MM.1S (cell line): ENCODE measurements at regions not wholly inside any gene's neighbourhood (a gene's known extent, or its start where the extent isn't known, plus 50 kb on each side); places are given as distances from the start of the nearest gene placed in this dataset.

Experiments
- DNase-seq: peaks from one replicate; pipeline ENCODE4 v3.0.0-alpha.2; 2015
- H2AFZ ChIP-seq: fragments of 300-600 bp; sonication (generic); 2 replicates; pipeline ENCODE4 v1.6.0; 2016; ENCODE audit warnings: antibody characterized with exemption, low read length
- H3F3A ChIP-seq: fragments of 300-600 bp; sonication (generic); 2 replicates; pipeline ENCODE4 v1.6.1; 2016; ENCODE audit warnings: mild to moderate bottlenecking, antibody characterized with exemption, low read length, moderate library complexity, mixed read lengths; ENCODE audit not compliant: insufficient read depth
- H3K27ac ChIP-seq: fragments of 300-600 bp; sonication (generic); 2 replicates; pipeline ENCODE4 v1.5.1; 2016; ENCODE audit warnings: mild to moderate bottlenecking, low read length
- H3K27me3 ChIP-seq: fragments of 300-600 bp; sonication (generic); replicated peaks from 2 replicates; pipeline ENCODE4 v1.6.0; 2016; ENCODE audit warnings: low read length; ENCODE audit not compliant: insufficient read depth
- H3K36me3 ChIP-seq: fragments of 300-600 bp; sonication (generic); replicated peaks from 2 replicates; pipeline ENCODE4 v1.6.1; 2016; ENCODE audit warnings: mild to moderate bottlenecking, low read length, mixed read lengths; ENCODE audit not compliant: insufficient read depth
- H3K4me1 ChIP-seq: fragments of 300-600 bp; sonication (generic); 2 replicates; pipeline ENCODE4 v1.6.1; 2016; ENCODE audit warnings: low read length, mixed read lengths
- H3K4me2 ChIP-seq: fragments of 300-600 bp; sonication (generic); 2 replicates; pipeline ENCODE4 v1.6.0; 2016; ENCODE audit warnings: low read depth, low read length
- H3K4me3 ChIP-seq: fragments of 300-600 bp; sonication (generic); 2 replicates; pipeline ENCODE4 v1.5.1; 2016; ENCODE audit warnings: low read length, mixed read lengths
- H3K79me2 ChIP-seq: fragments of 300-600 bp; sonication (generic); 2 replicates; pipeline ENCODE4 v1.6.1; 2016; ENCODE audit warnings: mixed run types, low read length, mixed read lengths
- H3K9ac ChIP-seq: fragments of 300-600 bp; sonication (generic); 2 replicates; pipeline ENCODE4 v1.6.1; 2016; ENCODE audit warnings: low read length, mixed read lengths
- H3K9me2 ChIP-seq: fragments of 300-600 bp; sonication (generic); replicated peaks from 2 replicates; pipeline ENCODE4 v1.6.1; 2016; ENCODE audit warnings: mild to moderate bottlenecking, low read length, mixed read lengths; ENCODE audit not compliant: insufficient read depth
- H3K9me3 ChIP-seq: fragments of 300-600 bp; sonication (generic); replicated peaks from 2 replicates; pipeline ENCODE4 v1.6.1; 2016; ENCODE audit warnings: mild to moderate bottlenecking, low read length, mixed read lengths; ENCODE audit not compliant: insufficient read depth
- H4K20me1 ChIP-seq: fragments of 300-600 bp; sonication (generic); 2 replicates; pipeline ENCODE4 v1.6.1; 2016; ENCODE audit warnings: mild to moderate bottlenecking, low read length, moderate library complexity, mixed read lengths; ENCODE audit not compliant: insufficient read depth
- CTCF ChIP-seq: fragments of 300-600 bp; sonication (generic); IDR thresholded peaks from 2 replicates; pipeline ENCODE4 v1.5.1; 2016; ENCODE audit warnings: antibody characterized with exemption, low read length, mixed read lengths
- EZH2 ChIP-seq: fragments of 300-600 bp; sonication (generic); optimal IDR thresholded peaks from 2 replicates; pipeline ENCODE3; 2017; ENCODE audit warnings: low read depth, mild to moderate bottlenecking, antibody characterized with exemption, low read length, mixed read lengths
- EZH2phosphoT487 ChIP-seq: fragments of 300-600 bp; sonication (generic); IDR thresholded peaks from 2 replicates; pipeline ENCODE4 v1.6.1; 2018; ENCODE audit warnings: antibody characterized with exemption, low read length

- H3K4me2 ChIP-seq = no peak overlapping the region
- TF ChIP-seq EZH2phosphoT487 (no peak), CTCF (no peak), EZH2 (no peak)
Measured at GRCh38 chr10:6919077-6919476, 339.0 kb upstream of the PRKCQ start.

GRCh38 chr10:6918305-6918704, 338.2 kb upstream of the PRKCQ start:
- Histone ChIP-seq H3F3A (peaks cover 6% of the 10 kb centered on the region; the same call in 1 of the 2 replicates), H3K4me2 (no peak overlapping the region), H3K36me3 (no peaks in the 10 kb centered on the region), H2AFZ (no peak overlapping the region), H3K4me3 (no peak overlapping the region), H3K79me2 (no peaks in the 10 kb centered on the region), H4K20me1 (no peaks in the 10 kb centered on the region), H3K9me2 (no peaks in the 10 kb centered on the region), H3K27ac (no peak overlapping the region), H3K4me1 (peaks cover 15% of the 10 kb centered on the region), H3K27me3 (no peaks in the 10 kb centered on the region), H3K9me3 (no peaks in the 10 kb centered on the region), H3K9ac (no peak overlapping the region)
- TF ChIP-seq EZH2phosphoT487 (no peak), CTCF (peak; percentile 69), EZH2 (no peak)
- DNase-seq = peak; percentile 58

More at GRCh38 chr10:6919077-6919476, 339.0 kb upstream of the PRKCQ start:
- Histone ChIP-seq H3K27me3 (no peaks in the 10 kb centered on the region), H3K9me2 (no peaks in the 10 kb centered on the region), H4K20me1 (no peaks in the 10 kb centered on the region), H3K79me2 (no peaks in the 10 kb centered on the region), H3K4me1 (peaks cover 8% of the 10 kb centered on the region; the same call in 1 of the 2 replicates), H3K27ac (no peak overlapping the region), H3K9ac (no peak overlapping the region), H3K36me3 (no peaks in the 10 kb centered on the region), H3K9me3 (no peaks in the 10 kb centered on the region), H3F3A (no peaks in the 10 kb centered on the region), H2AFZ (no peak overlapping the region), H3K4me3 (no peak overlapping the region)
- DNase-seq = no peak

GRCh38 chr10:6917125-6917524, 337.0 kb upstream of the PRKCQ start:
- Histone ChIP-seq H3K79me2 (no peaks in the 10 kb centered on the region), H3K27me3 (no peaks in the 10 kb centered on the region), H3K9me3 (no peaks in the 10 kb centered on the region), H3K27ac (no peak overlapping the region), H2AFZ (no peak overlapping the region), H3K9me2 (no peaks in the 10 kb centered on the region), H3K9ac (no peak overlapping the region), H3K4me2 (no peak overlapping the region), H3K36me3 (no peaks in the 10 kb centered on the region), H3K4me1 (peaks cover 23% of the 10 kb centered on the region), H4K20me1 (no peaks in the 10 kb centered on the region), H3F3A (peaks cover 15% of the 10 kb centered on the region), H3K4me3 (no peak overlapping the region)
- no peak for TF ChIP-seq EZH2phosphoT487
- no peak for TF ChIP-seq CTCF
- no peak for TF ChIP-seq EZH2
- no peak for DNase-seq
